ENCODE measurements at regions not wholly inside any gene's neighbourhood (a gene's known extent, or its start where the extent isn't known, plus 50 kb on each side); places are given as distances from the start of the nearest gene placed in this dataset.
"Not testable (repeated sequence)": the region's sequence is repeated elsewhere in the genome, so short reads cannot be mapped to it uniquely, and the experiment has no call there.

GRCh38 chr5:127221936-127222335 is 68.7 kb upstream of the MEGF10 start:
- TF ChIP-seq, protein P1, sequence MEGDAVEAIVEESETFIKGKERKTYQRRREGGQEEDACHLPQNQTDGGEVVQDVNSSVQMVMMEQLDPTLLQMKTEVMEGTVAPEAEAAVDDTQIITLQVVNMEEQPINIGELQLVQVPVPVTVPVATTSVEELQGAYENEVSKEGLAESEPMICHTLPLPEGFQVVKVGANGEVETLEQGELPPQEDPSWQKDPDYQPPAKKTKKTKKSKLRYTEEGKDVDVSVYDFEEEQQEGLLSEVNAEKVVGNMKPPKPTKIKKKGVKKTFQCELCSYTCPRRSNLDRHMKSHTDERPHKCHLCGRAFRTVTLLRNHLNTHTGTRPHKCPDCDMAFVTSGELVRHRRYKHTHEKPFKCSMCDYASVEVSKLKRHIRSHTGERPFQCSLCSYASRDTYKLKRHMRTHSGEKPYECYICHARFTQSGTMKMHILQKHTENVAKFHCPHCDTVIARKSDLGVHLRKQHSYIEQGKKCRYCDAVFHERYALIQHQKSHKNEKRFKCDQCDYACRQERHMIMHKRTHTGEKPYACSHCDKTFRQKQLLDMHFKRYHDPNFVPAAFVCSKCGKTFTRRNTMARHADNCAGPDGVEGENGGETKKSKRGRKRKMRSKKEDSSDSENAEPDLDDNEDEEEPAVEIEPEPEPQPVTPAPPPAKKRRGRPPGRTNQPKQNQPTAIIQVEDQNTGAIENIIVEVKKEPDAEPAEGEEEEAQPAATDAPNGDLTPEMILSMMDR (IDR thresholded peaks at IDR 0.05), result not testable (repeated sequence)
- TF ChIP-seq POLR2A, POLR2AphosphoS5 (IDR thresholded peaks at IDR 0.05): not testable (repeated sequence)

Measured in transverse colon (tissue), 4 donors.